Ascending aorta (tissue), 2 donors: ENCODE measurements at regions not wholly inside any gene's neighbourhood (a gene's known extent, or its start where the extent isn't known, plus 50 kb on each side); places are given as distances from the start of the nearest gene placed in this dataset.

Source experiments
- DNase-seq, 2 donors: peaks; one replicate each; pipeline ENCODE4 v3.0.0-alpha.2; 2019; ENCODE audit warnings: low spot score in 2 of 2
- H3K27ac ChIP-seq, 2 donors: fragments of 200-600 bp; sonication (generic); one replicate each; pipeline ENCODE4 v1.5.1; 2016 to 2017; ENCODE audit warnings: mild to moderate bottlenecking in 1 of 2
- H3K27me3 ChIP-seq: fragments of 200-600 bp; sonication (generic); one replicate; pipeline ENCODE4 v1.5.1; 2017
- H3K36me3 ChIP-seq, 2 donors: fragments of 200-600 bp; sonication (generic); one replicate each; pipeline ENCODE4 v1.5.1; 2016
- H3K4me1 ChIP-seq, 2 donors: fragments of 200-600 bp; sonication (generic); one replicate each; pipeline ENCODE4 v1.5.1; 2016 to 2017; ENCODE audit warnings: mild to moderate bottlenecking in 1 of 2
- H3K4me3 ChIP-seq, 2 donors: fragments of 200-600 bp; sonication (generic); one replicate each; pipeline ENCODE4 v1.5.1; 2016 to 2017; ENCODE audit warnings: mild to moderate bottlenecking in 1 of 2
- H3K9me3 ChIP-seq, 2 donors: fragments of 200-600 bp; sonication (generic); one replicate each; pipeline ENCODE4 v1.5.1; 2016
- CTCF ChIP-seq, 3 experiments: fragments of 200-600 bp in 2 of 3; fragments of 450-650 bp in 1 of 3; sonication (generic) in 2 of 3; IDR thresholded peaks; one replicate each; pipeline ENCODE4 v1.5.1; 2016 to 2019; ENCODE audit warnings: antibody characterized with exemption in 3 of 3, mild to moderate bottlenecking in 1 of 3, moderate library complexity in 1 of 3
- intact Hi-C: fragments of 100-400 bp; cut with DNase I; formaldehyde crosslinking; loops from one replicate; pipeline ENCODE4 v1.15.1; 2023

DNA sequence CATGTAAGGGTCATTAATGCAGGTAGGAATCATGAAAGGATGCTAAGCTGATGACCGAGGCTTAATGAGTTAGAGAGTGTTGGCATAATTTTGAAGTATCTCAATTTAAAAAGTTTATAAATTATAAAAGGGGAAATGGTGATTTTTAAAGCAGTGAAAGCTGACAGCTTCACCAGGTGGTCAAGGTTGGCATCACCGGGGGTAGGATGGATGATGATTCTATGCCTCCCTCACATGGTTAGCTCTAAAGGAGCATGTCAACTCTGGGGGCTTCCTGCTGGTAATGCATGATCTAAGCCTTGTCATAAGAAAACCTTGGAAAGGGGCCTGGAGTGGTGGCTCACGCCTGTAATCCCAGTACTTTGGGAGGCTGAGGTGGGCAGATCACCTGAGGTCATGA, 89.2 kb upstream of the MARCKS start:
- no peak for DNase-seq
- TF ChIP-seq CTCF (IDR thresholded peaks at IDR 0.05) = no peak

DNA sequence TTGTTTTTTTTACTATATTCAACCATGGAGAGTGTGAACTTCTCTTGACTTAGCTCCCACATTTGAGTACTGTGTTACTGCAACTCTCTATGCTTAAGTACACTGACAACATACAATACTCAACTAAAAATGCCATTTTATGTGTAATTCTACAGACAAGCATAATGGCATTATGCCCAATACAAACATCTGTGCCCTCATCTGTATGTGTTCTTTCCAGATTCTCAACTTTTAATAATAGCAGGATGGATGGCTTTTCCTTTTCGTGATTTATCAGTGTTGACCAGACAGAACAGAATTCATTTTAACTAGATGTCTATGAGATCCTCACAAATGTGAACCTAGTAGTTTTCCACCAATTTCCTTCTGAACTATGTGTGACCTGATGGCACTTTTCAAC, 84.2 kb upstream of the MARCKS start:
- Histone ChIP-seq H3K4me3 (no peak overlapping the region), H3K27ac (no peak overlapping the region), H3K9me3 (no peaks in the 10 kb centered on the region), H3K27me3 (no peaks in the 10 kb centered on the region), H3K4me1 (no peaks in the 10 kb centered on the region), H3K36me3 (no peaks in the 10 kb centered on the region)
- intact Hi-C loops = no loop called here
- TF ChIP-seq CTCF (IDR thresholded peaks at IDR 0.05) = no peak
- DNase-seq = no peak

More for the DNA sequence above, 89.2 kb upstream of the MARCKS start:
- no peaks in the 10 kb centered on the region for H3K27me3 ChIP-seq
- H3K36me3 ChIP-seq = no peaks in the 10 kb centered on the region
- no peak overlapping the region for H3K27ac ChIP-seq
- no peak overlapping the region for H3K4me3 ChIP-seq
- intact Hi-C loops = no loop called here
- H3K9me3 ChIP-seq = no peaks in the 10 kb centered on the region
- no peaks in the 10 kb centered on the region for H3K4me1 ChIP-seq

GRCh38 chr6:113774127-113774825, 82.9 kb upstream of the MARCKS start:
- intact Hi-C loops = no loop called here
- no peak for TF ChIP-seq CTCF (IDR thresholded peaks at IDR 0.05)
- H3K27me3 ChIP-seq = no peaks in the 10 kb centered on the region

GRCh38 chr6:113776998-113777397, 80.1 kb upstream of the MARCKS start:
- TF ChIP-seq CTCF (IDR thresholded peaks at IDR 0.05) = no peak
- H3K27me3 ChIP-seq = no peaks in the 10 kb centered on the region
- intact Hi-C loops = no loop called here
- H3K9me3 ChIP-seq = no peaks in the 10 kb centered on the region
- no peaks in the 10 kb centered on the region for H3K36me3 ChIP-seq
- no peaks in the 10 kb centered on the region for H3K4me1 ChIP-seq
- no peak for DNase-seq
- H3K4me3 ChIP-seq = no peak overlapping the region
- H3K27ac ChIP-seq = no peak overlapping the region

More at GRCh38 chr6:113774127-113774825, 82.9 kb upstream of the MARCKS start:
- no peak overlapping the region for H3K27ac ChIP-seq
- no peaks in the 10 kb centered on the region for H3K9me3 ChIP-seq
- H3K4me1 ChIP-seq = no peaks in the 10 kb centered on the region
- H3K36me3 ChIP-seq = no peaks in the 10 kb centered on the region
- no peak overlapping the region for H3K4me3 ChIP-seq
- DNase-seq = no peak

DNA sequence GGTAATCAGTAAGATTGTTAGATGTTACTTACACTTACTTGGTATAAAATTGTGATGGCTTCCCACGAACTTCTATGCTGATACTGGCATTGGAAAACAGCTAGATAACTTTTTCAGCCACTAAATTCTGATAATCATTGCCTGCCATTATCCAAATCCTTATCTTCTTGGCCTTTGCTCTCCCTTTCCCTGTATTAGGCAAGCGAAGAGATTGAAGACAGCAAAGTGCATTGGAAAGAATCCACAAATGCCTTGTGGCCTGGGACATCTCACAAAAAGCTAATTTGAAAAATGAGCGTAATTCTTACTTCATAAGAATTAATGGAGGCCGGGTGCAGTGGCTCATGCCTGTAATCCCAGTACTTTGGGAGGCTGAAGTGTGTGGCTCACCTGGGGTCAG, 79.5 kb upstream of the MARCKS start:
- H3K27ac ChIP-seq = no peak overlapping the region
- H3K9me3 ChIP-seq = no peaks in the 10 kb centered on the region
- intact Hi-C loops = no loop called here

More for the DNA sequence above, 79.5 kb upstream of the MARCKS start:
- TF ChIP-seq CTCF (IDR thresholded peaks at IDR 0.05) = no peak
- Histone ChIP-seq H3K4me1 (no peaks in the 10 kb centered on the region), H3K36me3 (no peaks in the 10 kb centered on the region), H3K27me3 (no peaks in the 10 kb centered on the region), H3K4me3 (no peak overlapping the region)
- DNase-seq = no peak
